ENCODE measurements at regions not wholly inside any gene's neighbourhood (a gene's known extent, or its start where the extent isn't known, plus 50 kb on each side); places are given as distances from the start of the nearest gene placed in this dataset.

DNA sequence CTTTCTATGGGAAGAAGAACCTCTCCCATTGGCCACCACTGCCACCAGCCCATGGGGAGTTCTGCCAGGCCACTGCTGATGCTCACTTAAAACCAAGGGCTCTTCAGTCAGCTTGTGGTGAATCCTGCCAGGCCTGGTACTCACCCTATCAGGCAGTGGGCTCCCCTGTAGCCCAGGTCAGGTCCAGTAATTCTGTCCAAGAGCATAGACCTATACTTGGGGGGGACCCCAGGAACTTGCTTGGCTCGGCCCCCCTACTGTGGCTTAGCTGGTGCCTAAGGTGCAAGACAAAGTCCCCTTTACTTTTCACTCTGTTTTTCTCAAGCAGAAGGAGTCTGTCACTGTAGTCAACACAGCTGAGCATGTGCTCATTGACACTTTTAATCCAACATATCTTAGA lies 1012.2 kb downstream of the PCDH19 start:
- TF ChIP-seq, protein P1, sequence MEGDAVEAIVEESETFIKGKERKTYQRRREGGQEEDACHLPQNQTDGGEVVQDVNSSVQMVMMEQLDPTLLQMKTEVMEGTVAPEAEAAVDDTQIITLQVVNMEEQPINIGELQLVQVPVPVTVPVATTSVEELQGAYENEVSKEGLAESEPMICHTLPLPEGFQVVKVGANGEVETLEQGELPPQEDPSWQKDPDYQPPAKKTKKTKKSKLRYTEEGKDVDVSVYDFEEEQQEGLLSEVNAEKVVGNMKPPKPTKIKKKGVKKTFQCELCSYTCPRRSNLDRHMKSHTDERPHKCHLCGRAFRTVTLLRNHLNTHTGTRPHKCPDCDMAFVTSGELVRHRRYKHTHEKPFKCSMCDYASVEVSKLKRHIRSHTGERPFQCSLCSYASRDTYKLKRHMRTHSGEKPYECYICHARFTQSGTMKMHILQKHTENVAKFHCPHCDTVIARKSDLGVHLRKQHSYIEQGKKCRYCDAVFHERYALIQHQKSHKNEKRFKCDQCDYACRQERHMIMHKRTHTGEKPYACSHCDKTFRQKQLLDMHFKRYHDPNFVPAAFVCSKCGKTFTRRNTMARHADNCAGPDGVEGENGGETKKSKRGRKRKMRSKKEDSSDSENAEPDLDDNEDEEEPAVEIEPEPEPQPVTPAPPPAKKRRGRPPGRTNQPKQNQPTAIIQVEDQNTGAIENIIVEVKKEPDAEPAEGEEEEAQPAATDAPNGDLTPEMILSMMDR (conservative IDR thresholded peaks at IDR 0.05; ENCODE audit: low read depth, low read length), result no peak
- TF ChIP-seq EZH2 (IDR thresholded peaks at IDR 0.05; ENCODE audit: borderline replicate concordance, low read depth, low read length, poor library complexity, severe bottlenecking), result no peak

Data from A673 (cell line).